ENCODE measurements at regions not wholly inside any gene's neighbourhood (a gene's known extent, or its start where the extent isn't known, plus 50 kb on each side); places are given as distances from the start of the nearest gene placed in this dataset.

GRCh38 chr3:31297726-31298298 is 234.9 kb upstream of the STT3B start:
- Histone ChIP-seq H3K4me3 (ENCODE audit: low read depth, low read length) (no peak overlapping the region), H3K27me3 (ENCODE audit: control insufficient read depth, insufficient read depth, low read length) (no peaks in the 10 kb centered on the region), H3K27ac (ENCODE audit: low read depth, low read length) (no peak overlapping the region), H3K9me3 (ENCODE audit: control insufficient read depth, insufficient read depth, low read length) (no peaks in the 10 kb centered on the region; the same call in 1 of the 2 replicates)
- no peak for DNase-seq (ENCODE audit: low read depth, low spot score)
- TF ChIP-seq CTCF (IDR thresholded peaks at IDR 0.05; ENCODE audit: low read depth, low read length): no peak
- ChIA-PET POLR2A (no interaction called here), CTCF (no interaction called here)

- Histone ChIP-seq H3K27ac (ENCODE audit: low read depth, low read length) (no peak overlapping the region), H3K4me3 (ENCODE audit: low read depth, low read length) (no peak overlapping the region), H3K27me3 (ENCODE audit: control insufficient read depth, insufficient read depth, low read length) (no peaks in the 10 kb centered on the region), H3K9me3 (ENCODE audit: control insufficient read depth, insufficient read depth, low read length) (no peaks in the 10 kb centered on the region; the same call in 1 of the 2 replicates)
- no peak for DNase-seq (ENCODE audit: low read depth, low spot score)
- POLR2A ChIA-PET: no interaction called here
- no peak for TF ChIP-seq CTCF (IDR thresholded peaks at IDR 0.05; ENCODE audit: low read depth, low read length)
- CTCF ChIA-PET: no interaction called here
Measured at GRCh38 chr3:31300456-31301443, 232.0 kb upstream of the STT3B start.

- ChIA-PET POLR2A (no interaction called here), CTCF (no interaction called here)
- no peak for DNase-seq (ENCODE audit: low read depth, low spot score)
- no peaks in the 10 kb centered on the region; the same call in 1 of the 2 replicates for H3K9me3 ChIP-seq (ENCODE audit: control insufficient read depth, insufficient read depth, low read length)
- no peak for TF ChIP-seq CTCF (IDR thresholded peaks at IDR 0.05; ENCODE audit: low read depth, low read length)
- no peak overlapping the region for H3K4me3 ChIP-seq (ENCODE audit: low read depth, low read length)
- H3K27ac ChIP-seq (ENCODE audit: low read depth, low read length): no peak overlapping the region
- H3K27me3 ChIP-seq (ENCODE audit: control insufficient read depth, insufficient read depth, low read length): no peaks in the 10 kb centered on the region
Measured at GRCh38 chr3:31302343-31302742, 230.4 kb upstream of the STT3B start.

- ChIA-PET CTCF (no interaction called here), POLR2A (no interaction called here)
- no peaks in the 10 kb centered on the region for H3K9me3 ChIP-seq (ENCODE audit: control insufficient read depth, insufficient read depth, low read length)
- H3K27ac ChIP-seq (ENCODE audit: low read depth, low read length): no peak overlapping the region
- no peak for TF ChIP-seq CTCF (IDR thresholded peaks at IDR 0.05; ENCODE audit: low read depth, low read length)
- DNase-seq (ENCODE audit: low read depth, low spot score): no peak
- H3K27me3 ChIP-seq (ENCODE audit: control insufficient read depth, insufficient read depth, low read length): no peaks in the 10 kb centered on the region
- no peak overlapping the region for H3K4me3 ChIP-seq (ENCODE audit: low read depth, low read length)
Measured at GRCh38 chr3:31305340-31305739, 227.4 kb upstream of the STT3B start.

- H3K27ac ChIP-seq (ENCODE audit: low read depth, low read length): no peak overlapping the region
- DNase-seq (ENCODE audit: low read depth, low spot score): no peak
- no peaks in the 10 kb centered on the region for H3K9me3 ChIP-seq (ENCODE audit: control insufficient read depth, insufficient read depth, low read length)
- ChIA-PET CTCF (no interaction called here), POLR2A (no interaction called here)
- H3K27me3 ChIP-seq (ENCODE audit: control insufficient read depth, insufficient read depth, low read length): no peaks in the 10 kb centered on the region
- no peak for TF ChIP-seq CTCF (IDR thresholded peaks at IDR 0.05; ENCODE audit: low read depth, low read length)
- no peak overlapping the region for H3K4me3 ChIP-seq (ENCODE audit: low read depth, low read length)
Measured at GRCh38 chr3:31307131-31307785, 225.5 kb upstream of the STT3B start.

All from AG04450 (cell line).